ENCODE measurements at regions not wholly inside any gene's neighbourhood (a gene's known extent, or its start where the extent isn't known, plus 50 kb on each side); places are given as distances from the start of the nearest gene placed in this dataset.
"Not testable (repeated sequence)": the region's sequence is repeated elsewhere in the genome, so short reads cannot be mapped to it uniquely, and the experiment has no call there.

DNA sequence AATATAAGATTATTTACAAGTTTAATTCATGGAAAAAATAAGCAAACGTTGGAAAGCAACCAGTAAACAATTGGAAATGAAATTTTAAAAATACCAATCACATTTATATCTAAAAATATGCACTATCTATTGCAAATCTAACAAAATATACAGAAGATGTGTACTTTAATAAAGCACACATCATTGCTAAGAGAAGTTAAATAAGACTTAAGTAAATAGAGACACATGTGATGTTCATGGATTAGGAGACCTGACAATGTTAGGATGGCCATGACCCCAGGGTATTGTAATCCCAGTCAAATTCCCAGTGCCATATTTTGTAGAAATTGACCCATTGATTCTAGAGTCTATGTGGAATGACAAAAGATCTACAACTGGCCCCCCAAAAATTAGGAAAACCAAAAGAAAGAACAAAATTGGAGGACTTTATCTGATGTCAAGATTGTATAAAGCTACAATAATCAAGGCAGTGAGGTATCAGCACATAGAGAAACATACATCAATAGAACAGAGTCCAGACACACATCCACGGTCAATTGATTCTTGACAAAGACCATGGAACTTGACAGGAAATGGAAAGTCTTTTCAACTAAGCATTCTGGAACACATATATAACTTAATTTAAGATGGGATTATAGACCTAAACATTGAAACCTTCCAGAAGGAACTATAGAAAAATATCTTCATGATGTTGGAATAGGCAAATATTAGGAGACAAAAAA, 90.8 kb upstream of the USP29 start:
- no peak for DNase-seq (ENCODE audit: low spot score)
- FAIRE-seq: no peak

DNA sequence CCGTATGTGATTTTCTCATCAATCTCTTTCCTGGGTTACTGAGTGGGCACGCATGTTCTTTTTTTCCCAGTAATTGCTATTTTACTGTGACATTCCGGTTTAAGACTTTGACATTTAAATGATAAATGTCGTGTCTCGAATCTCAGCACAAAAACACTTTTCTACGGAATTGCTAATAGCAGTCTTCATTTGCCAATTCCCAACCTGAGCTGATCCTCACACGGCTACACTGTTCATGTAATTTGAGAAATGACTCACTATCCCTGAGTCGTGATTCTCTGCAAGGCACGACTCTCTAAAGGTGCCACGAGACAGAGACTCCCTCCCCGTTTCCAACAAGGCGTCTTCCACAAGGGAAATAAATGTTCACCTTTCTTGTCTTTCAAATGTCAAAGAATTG, 88.7 kb upstream of the USP29 start:
- FAIRE-seq (no peak), DNase-seq (ENCODE audit: low spot score) (peak; percentile 11)

DNA sequence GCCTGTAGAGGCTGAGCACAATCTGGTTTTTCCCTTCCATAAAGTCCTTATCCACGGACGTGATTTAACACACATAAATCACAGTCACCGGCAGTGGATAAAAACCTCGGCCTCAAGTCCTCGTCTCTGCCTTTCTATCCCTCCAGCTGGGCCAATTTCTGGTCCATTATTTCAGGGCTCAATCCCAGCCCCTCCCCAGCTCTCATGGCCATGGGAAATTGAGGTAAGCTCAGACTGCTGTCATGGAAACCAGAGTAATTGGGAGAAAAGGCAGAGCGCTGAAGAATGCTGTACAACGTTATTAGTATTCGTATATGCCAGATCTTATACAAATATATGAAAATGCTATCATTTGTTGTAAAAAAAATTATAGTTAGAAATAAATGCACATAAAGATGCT, 86.2 kb upstream of the USP29 start:
- DNase-seq (ENCODE audit: low spot score) (no peak), FAIRE-seq (no peak)

DNA sequence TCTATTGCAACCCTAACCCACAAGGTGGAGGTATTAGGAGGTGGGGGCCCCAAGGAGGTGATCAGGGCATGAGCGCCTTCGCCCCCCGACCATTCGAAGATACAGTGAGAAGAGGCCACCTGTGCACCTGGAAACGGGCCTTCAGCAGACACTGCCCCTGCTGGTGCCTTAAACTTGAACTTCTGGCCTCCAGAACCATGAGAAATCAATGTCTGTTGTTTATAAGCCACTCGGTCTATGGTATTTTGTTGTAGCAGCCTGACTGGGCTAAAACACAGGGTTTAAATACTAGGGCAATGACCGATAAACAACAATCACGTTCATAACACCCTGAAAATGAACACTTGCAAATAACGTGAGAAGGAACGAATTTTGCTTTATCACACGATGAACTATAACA, 85.2 kb upstream of the USP29 start:
- DNase-seq (ENCODE audit: low spot score) (no peak), FAIRE-seq (no peak)

DNA sequence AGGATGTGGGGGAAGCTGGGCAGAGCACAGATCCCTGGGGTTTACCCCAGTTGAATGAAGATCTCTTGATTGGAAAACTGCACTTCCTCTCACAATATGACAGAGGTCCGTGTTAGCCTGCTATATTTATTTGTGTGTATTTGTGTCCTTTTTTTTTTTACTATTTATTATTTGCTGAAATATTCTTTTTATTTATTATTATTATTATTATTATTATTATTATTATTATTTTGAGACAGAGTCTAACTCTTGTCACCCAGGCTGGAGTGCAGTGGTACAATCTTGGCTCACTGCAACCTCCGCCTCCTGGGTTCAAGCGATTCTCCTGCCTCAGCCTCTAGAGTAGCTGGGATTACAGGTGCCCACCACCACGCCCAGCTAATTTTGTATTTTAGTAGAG, 84.0 kb upstream of the USP29 start:
- DNase-seq (ENCODE audit: low spot score); FAIRE-seq: not testable (repeated sequence)

DNA sequence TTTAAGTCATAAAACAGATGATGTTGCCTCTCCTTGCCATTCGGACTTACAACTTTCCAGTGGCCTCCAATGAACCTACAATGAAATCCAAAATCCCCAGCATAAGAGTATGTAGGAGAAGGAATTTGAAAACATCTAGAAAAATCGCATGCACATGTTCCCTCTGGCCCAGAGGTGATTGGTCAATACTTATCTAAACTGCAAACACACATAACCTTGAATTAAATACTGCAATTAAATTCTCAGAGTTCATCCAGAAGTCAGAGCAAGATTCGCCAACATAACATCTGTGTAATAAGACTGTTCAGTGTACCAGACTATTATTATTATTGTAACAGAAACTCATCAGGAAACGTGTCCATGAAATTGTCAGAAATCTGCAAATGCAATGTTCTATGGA, 82.2 kb upstream of the USP29 start:
- DNase-seq (ENCODE audit: low spot score) (no peak), FAIRE-seq (no peak)

DNA sequence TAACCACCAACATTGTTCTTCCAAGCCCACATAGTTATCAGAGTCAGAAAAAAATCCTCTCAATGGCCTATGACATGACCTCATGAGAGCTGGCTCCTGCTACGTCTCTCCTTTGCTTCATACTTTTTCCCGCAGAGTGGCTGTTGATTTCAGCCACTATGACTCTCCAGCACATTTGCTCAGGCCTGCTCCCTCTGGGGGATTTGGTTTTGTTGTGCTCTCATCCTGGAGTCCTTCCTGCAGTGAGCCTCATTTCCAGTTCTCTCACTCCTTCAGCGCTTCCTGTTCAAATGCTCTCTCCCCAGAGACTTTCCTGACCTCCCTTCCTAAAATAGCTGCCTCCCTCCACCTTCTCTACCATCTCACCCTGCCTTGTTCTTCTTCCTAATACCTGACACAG, 72.0 kb upstream of the USP29 start:
- DNase-seq (ENCODE audit: low spot score) (no peak), FAIRE-seq (no peak)

DNA sequence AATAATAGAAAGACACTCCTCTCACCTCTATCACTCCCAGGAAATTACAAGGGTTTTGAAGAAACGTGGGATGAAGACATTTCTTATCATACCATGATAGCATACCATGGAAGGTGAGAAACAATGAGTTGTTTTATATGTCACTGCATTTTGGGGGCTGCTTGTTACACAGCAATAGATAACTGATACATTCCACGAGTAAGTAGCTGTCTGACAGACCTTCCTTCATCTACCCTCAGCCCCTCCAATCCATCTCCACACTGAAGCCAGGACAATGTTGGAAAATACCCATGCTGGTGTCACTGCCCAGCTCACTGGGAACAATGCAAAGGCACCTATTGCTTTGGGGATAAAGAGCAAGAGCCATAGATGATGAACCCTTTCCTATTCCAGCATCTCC, 68.9 kb upstream of the USP29 start:
- DNase-seq (ENCODE audit: low spot score) (no peak), FAIRE-seq (no peak)

DNA sequence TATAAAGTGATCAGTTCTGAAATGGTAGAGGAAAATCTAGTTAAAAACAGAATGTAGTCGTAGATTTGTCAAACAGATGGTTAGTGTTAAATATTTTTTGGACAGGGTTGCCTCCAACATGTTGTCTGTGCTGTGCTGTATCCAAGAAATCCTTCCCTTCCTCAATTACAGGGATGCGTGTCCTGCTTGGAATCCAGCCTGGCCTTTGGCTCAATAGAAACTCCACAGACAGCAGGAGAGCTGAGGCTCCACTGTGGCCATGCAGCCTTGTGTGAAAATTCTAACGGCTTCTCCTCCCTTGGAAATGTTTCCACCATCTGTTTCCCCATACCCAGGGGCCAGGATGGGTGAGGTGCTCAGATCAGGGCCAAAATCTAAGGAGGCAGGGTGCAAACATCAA, 67.7 kb upstream of the USP29 start:
- no peak for FAIRE-seq
- DNase-seq (ENCODE audit: low spot score): no peak

DNA sequence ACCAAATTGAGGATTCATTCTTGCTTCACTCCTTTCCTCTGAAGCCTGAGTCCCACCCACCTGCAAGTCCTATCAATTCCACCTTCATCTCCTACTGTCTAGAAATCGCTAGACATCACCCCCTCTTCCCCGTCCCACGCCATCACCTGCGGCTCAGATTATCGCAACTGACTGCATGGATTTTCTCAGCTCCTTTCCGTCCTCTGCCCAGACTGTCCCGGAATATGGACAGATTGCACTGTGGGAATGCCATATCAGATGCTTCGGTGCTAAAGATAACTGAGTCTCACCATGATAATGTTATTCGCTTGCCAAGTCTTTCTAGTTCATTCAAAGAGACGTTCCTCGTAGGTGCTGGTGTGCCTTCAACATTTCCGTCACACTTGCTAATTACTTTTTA, 66.4 kb upstream of the USP29 start:
- FAIRE-seq: no peak
- no peak for DNase-seq (ENCODE audit: low spot score)

DNA sequence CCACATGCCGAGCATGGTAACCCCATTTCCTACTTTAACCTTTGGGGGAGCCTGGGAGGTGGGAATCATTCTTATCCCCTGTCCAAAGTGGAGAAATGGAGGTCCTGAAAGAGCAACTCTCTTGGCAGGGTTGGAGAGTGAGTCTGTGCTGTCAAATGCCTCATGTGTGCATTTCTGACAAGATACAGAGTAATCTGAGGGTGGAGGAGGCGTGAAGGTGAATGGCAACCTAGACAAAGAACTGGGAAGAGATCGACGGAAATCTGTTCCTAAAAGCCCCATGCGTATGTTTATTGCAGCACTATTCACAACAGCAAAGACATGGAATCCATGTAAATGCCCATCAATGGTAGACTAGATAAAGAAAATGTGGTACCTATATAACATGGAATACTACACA, 63.8 kb upstream of the USP29 start:
- FAIRE-seq (no peak), DNase-seq (ENCODE audit: low spot score) (no peak)

DNA sequence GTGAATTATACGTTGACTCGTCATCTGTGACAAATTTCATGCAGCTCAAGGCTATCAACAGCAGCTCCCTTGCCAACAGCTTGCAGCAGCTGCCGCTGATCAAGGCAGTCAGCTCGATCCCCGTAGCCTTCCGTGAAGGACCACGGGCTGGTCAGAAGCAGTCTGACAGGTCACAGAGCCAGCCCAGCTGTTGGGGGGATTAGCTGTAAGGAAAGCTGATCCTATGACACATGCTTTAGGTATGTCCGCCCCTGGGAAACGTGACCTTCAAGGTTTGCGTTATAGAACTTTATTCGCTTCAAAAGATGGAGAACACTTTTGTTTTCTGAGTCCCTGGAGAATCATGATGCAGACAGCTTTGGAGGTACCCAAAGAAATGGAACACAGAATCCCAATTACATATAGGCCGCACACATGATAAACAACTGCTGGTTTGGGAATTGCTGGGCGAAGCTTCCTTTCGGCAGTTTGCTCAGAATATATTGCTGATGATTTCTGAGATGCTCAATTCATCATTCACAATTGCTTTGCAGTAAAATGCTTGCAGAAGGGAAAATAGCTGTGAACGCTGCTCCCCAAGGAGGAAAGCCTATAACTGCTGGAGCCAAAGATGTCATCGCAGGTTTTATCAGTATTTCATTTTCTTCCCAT, 62.6 kb upstream of the USP29 start:
- DNase-seq (ENCODE audit: low spot score) (peak; percentile 58), FAIRE-seq (no peak)

DNA sequence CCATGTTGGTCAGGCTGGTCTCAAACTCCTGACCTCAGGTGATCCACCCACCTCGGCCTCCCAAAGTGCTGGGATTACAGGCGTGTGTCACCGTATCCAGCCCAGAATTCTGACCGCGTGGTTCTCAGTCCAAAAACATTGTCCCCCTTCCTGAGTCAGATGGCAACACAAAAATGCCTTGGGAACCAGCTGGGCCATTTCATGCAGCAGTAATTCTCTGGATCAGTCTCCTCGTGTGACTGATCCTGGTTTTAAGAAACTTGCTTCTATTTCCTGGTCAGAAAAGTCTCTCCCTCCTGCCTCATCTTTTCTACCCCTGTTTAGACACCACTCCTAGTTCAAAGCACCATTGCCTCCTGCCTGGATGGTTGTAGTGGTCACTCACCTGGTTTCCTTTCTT, 60.9 kb upstream of the USP29 start:
- DNase-seq (ENCODE audit: low spot score) (no peak), FAIRE-seq (no peak)

DNA sequence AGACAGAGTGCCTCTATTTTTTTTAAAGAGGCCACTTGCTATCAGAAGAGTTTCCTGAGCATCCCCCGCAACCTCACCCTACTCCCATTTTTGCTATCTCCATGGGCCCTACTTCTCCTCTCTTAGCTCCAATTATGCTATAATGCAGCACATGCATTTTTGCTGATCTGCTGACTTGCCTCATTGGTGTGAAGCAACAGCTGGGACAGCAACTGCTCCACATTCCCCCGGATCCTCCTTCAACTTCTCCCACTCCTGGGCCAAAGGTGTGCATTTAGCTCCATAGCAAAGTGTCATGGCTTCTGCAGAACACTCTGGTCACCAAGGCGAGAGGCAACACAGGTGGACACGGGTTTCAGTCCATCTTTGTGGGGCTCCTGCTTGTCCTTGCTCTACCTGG, 56.7 kb upstream of the USP29 start:
- no peak for DNase-seq (ENCODE audit: low spot score)
- no peak for FAIRE-seq

DNA sequence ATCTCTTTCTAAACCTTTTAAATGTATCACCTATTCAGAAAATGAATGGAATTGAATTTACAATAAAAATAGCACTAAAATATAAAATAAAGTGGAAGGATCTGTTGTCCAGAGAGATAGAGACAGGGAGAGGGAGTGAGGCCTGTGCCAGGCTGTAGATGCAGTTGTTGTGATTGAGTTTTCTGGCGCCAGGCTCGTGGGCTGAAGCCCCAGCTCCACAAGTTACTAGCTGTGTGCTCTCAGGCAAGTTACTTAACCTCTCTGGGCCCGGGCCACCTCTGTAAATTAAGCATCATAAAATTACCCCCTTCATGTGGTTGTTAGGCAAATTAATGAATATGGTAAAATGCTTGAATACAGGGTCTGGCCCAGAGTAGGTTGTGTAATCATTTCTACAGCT, 52.3 kb upstream of the USP29 start:
- no peak for DNase-seq (ENCODE audit: low spot score)
- no peak for FAIRE-seq

DNA sequence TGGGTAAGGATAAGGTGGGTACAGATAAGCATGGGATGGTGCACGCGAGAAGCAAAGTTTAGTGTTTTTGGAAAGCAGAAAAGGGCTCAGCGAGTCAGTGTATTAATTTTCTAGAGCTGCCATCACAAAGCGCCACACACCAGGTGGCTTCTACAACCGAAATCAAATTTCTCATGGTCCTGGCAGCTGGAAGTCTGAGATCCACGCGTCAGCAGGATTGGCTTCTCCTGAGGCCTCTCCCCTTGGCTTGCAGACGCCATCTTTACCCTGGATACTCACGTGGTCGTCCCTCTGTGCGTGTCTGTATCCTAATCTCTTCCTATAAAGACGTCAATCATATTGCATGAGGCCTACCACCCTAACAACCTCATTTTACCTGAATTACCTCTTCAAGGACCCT, 51.5 kb upstream of the USP29 start:
- no peak for DNase-seq (ENCODE audit: low spot score)
- FAIRE-seq: no peak

DNA sequence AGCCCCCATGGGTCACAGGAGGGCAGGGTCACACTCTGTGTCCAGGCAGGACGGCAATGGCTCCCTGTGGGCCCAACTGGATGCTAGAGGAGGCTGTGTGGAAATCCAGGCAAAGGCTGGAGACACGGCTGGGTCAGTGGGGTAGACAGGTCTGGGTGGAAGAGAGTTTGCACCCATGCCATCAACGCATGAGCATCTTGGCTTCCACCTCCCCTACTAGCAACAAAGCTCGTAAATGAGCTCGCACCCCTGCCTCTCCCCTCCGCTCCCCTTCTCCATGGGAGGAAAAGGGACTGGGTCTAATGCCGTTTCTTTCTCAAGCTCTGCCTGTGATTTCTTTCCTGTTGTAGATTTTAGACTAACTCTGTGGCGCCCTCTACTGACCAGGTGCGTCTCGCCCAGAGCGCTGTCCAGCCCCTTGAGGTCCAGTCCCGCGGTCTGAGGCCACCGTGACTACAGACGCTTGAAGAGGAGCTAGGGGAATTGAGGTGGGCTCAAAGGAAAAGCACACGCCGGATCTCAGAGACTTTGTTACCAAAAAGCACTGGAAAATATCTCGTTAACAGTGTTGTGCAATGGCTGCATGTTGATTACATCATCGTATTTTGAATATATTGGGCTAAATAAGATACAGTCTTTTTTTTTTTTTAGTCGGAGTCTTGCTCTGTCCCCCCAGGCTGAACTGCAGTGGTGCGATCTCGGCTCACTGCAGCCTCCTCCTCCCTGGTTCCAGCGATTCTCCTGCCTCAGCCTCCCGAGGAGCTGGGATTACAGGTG, 50.7 kb upstream of the USP29 start:
- no peak for DNase-seq (ENCODE audit: low spot score)

More for the DNA sequence above, 50.7 kb upstream of the USP29 start:
- FAIRE-seq: no peak

Data from urothelium cell line (cell line).